AG09319 (cell line): ENCODE measurements at regions not wholly inside any gene's neighbourhood (a gene's known extent, or its start where the extent isn't known, plus 50 kb on each side); places are given as distances from the start of the nearest gene placed in this dataset.

ENCODE experiments used
- DNase-seq: peaks from one replicate; pipeline ENCODE4 v3.0.0-alpha.2; 2010; ENCODE audit warnings: low read depth; ENCODE audit errors: extremely low read depth
- CTCF ChIP-seq: IDR thresholded peaks from 2 replicates; pipeline ENCODE4 v1.5.1; 2011; ENCODE audit warnings: low read depth, mild to moderate bottlenecking, inconsistent platforms, low read length, moderate library complexity

- no peak for TF ChIP-seq CTCF
- no peak for DNase-seq
Measured at GRCh38 chr17:79232957-79233356, 158.3 kb downstream of the ENGASE start.

GRCh38 chr17:79231766-79232287 is 157.2 kb downstream of the ENGASE start:
- no peak for TF ChIP-seq CTCF
- DNase-seq: no peak

GRCh38 chr17:79230576-79230975 is 156.0 kb downstream of the ENGASE start:
- no peak for DNase-seq
- no peak for TF ChIP-seq CTCF

- DNase-seq: no peak
- TF ChIP-seq CTCF: no peak
Measured at GRCh38 chr17:79226037-79226436, 151.4 kb downstream of the ENGASE start.

GRCh38 chr17:79224903-79225302 is 150.3 kb downstream of the ENGASE start:
- no peak for DNase-seq
- no peak for TF ChIP-seq CTCF

GRCh38 chr17:79224476-79224875 is 149.9 kb downstream of the ENGASE start:
- TF ChIP-seq CTCF: no peak
- DNase-seq: no peak

GRCh38 chr17:79223953-79224352 is 149.3 kb downstream of the ENGASE start:
- DNase-seq: no peak
- TF ChIP-seq CTCF: no peak
